Endothelial cell of umbilical vein (primary cell): ENCODE measurements at regions not wholly inside any gene's neighbourhood (a gene's known extent, or its start where the extent isn't known, plus 50 kb on each side); places are given as distances from the start of the nearest gene placed in this dataset.

Experiments used
- BruUV-seq: library from RNA; stranded (reverse); fragments of 400-500 nt; replicated peaks from 2 replicates; lab custom pipeline; 2021; lab: Mats Ljungman, UMichigan
- CTCF ChIA-PET: fragments of 300-600, 350-600 bp; sonication (Branson Sonifier 250); formaldehyde crosslinking; loops from one replicate; lab custom pipeline; 2021; ENCODE audit warnings: antibody characterized with exemption, inconsistent platforms; lab: Charles Lee
- POLR2A ChIA-PET: fragments of 300-600, 350-600 bp; sonication (Branson Sonifier 250); formaldehyde crosslinking; loops from one replicate; lab custom pipeline; 2021; ENCODE audit warnings: antibody characterized with exemption, inconsistent platforms; lab: Charles Lee
- DNase-seq: peaks from one replicate; pipeline ENCODE4 v3.0.0-alpha.2; 2011; ENCODE audit warnings: low read depth, low spot score
- FAIRE-seq: peaks from 2 replicates; lab custom pipeline; 2011; peaks lifted over from hg19 to GRCh38; lab: Jason Lieb, UNC
- H2AFZ ChIP-seq: 2 replicates; pipeline ENCODE4 v1.6.0; 2012; ENCODE audit warnings: low read depth, low read length, control low read depth, inconsistent platforms
- H3K27ac ChIP-seq: 2 replicates; pipeline ENCODE4 v1.5.1; 2011; ENCODE audit warnings: low read depth, mild to moderate bottlenecking, control low read depth, low read length, moderate library complexity; ENCODE audit not compliant: insufficient read depth
- H3K27me3 ChIP-seq, 2 experiments: 2 replicates each; pipeline versions ENCODE4 v1.6.0 to v1.6.1; 2011; ENCODE audit warnings: low read length in 2 of 2, mixed read lengths in 1 of 2; ENCODE audit not compliant: control insufficient read depth in 2 of 2, insufficient read depth in 2 of 2
- H3K36me3 ChIP-seq, 2 experiments: 2 replicates in 1 of 2; 3 replicates in 1 of 2; pipeline ENCODE4 v1.5.1; 2011; ENCODE audit warnings: low read length in 2 of 2, mild to moderate bottlenecking in 1 of 2, moderate library complexity in 1 of 2; ENCODE audit not compliant: control insufficient read depth in 2 of 2, insufficient read depth in 2 of 2; ENCODE audit errors: extremely low read depth in 1 of 2
- H3K4me1 ChIP-seq: 3 replicates; pipeline ENCODE4 v1.5.1; 2011; ENCODE audit warnings: mild to moderate bottlenecking, low read length; ENCODE audit not compliant: control insufficient read depth, insufficient read depth; ENCODE audit errors: extremely low read depth
- H3K4me2 ChIP-seq: 2 replicates; pipeline ENCODE4 v1.6.1; 2011; ENCODE audit warnings: low read length, control low read depth, mixed read lengths; ENCODE audit not compliant: insufficient read depth
- H3K4me3 ChIP-seq, 3 experiments: fragments of 200-600 bp in 1 of 3; sonication (generic), shearing (Covaris generic) in 1 of 3; replicated peaks in 1 of 3; 2 replicates each; pipeline ENCODE4 v1.5.1; 2011 to 2016; ENCODE audit warnings: control low read depth in 3 of 3, low read length in 3 of 3, mild to moderate bottlenecking in 2 of 3, inconsistent platforms in 1 of 3, low read depth in 1 of 3, moderate library complexity in 1 of 3; ENCODE audit not compliant: insufficient read depth in 1 of 3
- H3K79me2 ChIP-seq: 2 replicates; pipeline ENCODE4 v1.6.0; 2012; ENCODE audit warnings: low read length, inconsistent platforms; ENCODE audit not compliant: control insufficient read depth, insufficient read depth
- H3K9ac ChIP-seq: replicated peaks from 2 replicates; pipeline ENCODE3; 2011; ENCODE audit warnings: low read length, control low read depth; ENCODE audit not compliant: insufficient read depth; ENCODE audit errors: extremely low read depth
- H3K9me1 ChIP-seq: replicated peaks from 3 replicates; pipeline ENCODE4 v1.6.0; 2011; ENCODE audit warnings: mild to moderate bottlenecking, low read length; ENCODE audit not compliant: control insufficient read depth, insufficient read depth; ENCODE audit errors: extremely low read depth
- H3K9me3 ChIP-seq: replicated peaks from 2 replicates; pipeline ENCODE4 v1.5.1; 2012; ENCODE audit warnings: low read length, inconsistent platforms; ENCODE audit not compliant: control insufficient read depth, insufficient read depth
- H4K20me1 ChIP-seq: replicated peaks from 2 replicates; pipeline ENCODE3; 2011; ENCODE audit warnings: mild to moderate bottlenecking, low read length; ENCODE audit not compliant: control insufficient read depth, insufficient read depth; ENCODE audit errors: extremely low read depth
- CTCF ChIP-seq, 2 donors: IDR thresholded peaks; 1 replicate in 1 of 2; 2 replicates in 1 of 2; pipeline ENCODE4 v1.5.1; 2011; ENCODE audit warnings: low read length in 2 of 2, mild to moderate bottlenecking in 2 of 2, moderate library complexity in 2 of 2, control low read depth in 1 of 2, inconsistent platforms in 1 of 2, low read depth in 1 of 2; ENCODE audit not compliant: insufficient read depth in 1 of 2; ENCODE audit errors: extremely low read depth in 1 of 2
- EZH2 ChIP-seq: IDR thresholded peaks from 2 replicates; pipeline ENCODE4 v1.6.1; 2012; ENCODE audit warnings: borderline replicate concordance, low read depth, mild to moderate bottlenecking, moderate library complexity, low read length, inconsistent platforms; ENCODE audit not compliant: severe bottlenecking
- FOS ChIP-seq: IDR thresholded peaks from 2 replicates; pipeline ENCODE4 v1.6.1; 2011; ENCODE audit warnings: mild to moderate bottlenecking, low read length, moderate library complexity, borderline replicate concordance; ENCODE audit not compliant: insufficient read depth
- GATA2 ChIP-seq: IDR thresholded peaks from 2 replicates; pipeline ENCODE4 v1.7.0; 2011; ENCODE audit warnings: low read depth, mild to moderate bottlenecking, moderate library complexity, mixed read lengths, low read length; ENCODE audit not compliant: insufficient read length, insufficient read depth
- JUN ChIP-seq: IDR thresholded peaks from 2 replicates; pipeline ENCODE4 v1.6.1; 2011; ENCODE audit warnings: borderline replicate concordance, low read depth; ENCODE audit not compliant: insufficient read length, insufficient read depth
- MAX ChIP-seq: IDR thresholded peaks from 2 replicates; pipeline ENCODE4 v1.6.1; 2011; ENCODE audit not compliant: insufficient read depth, insufficient read length
- MYC ChIP-seq: IDR thresholded peaks from one replicate; pipeline ENCODE4 v1.6.1; 2011; ENCODE audit warnings: mild to moderate bottlenecking, low read depth, low read length
- POLR2A ChIP-seq: IDR thresholded peaks from 2 replicates; pipeline ENCODE4 v1.6.1; 2012; ENCODE audit warnings: low read depth, mild to moderate bottlenecking, control low read depth, low read length
- POLR2AphosphoS5 ChIP-seq: IDR thresholded peaks from 2 replicates; pipeline ENCODE4 v1.6.1; 2012; ENCODE audit warnings: low read depth, mild to moderate bottlenecking, control low read depth, low read length, moderate library complexity; ENCODE audit not compliant: insufficient read depth
- dilution Hi-C: fragments of 300-500 bp; cut with MboI; formaldehyde crosslinking; loops from one replicate; pipeline ENCODE4 v1.15.0; 2019; ENCODE audit warnings: low sequenced_read_pairs; ENCODE audit not compliant: extremely low pct_ligation_motif_present
- intact Hi-C: fragments of 100-400 bp; cut with micrococcal nuclease; formaldehyde crosslinking; loops from one replicate; pipeline ENCODE4 v1.10.0; 2022

GRCh38 chr22:22974795-22975580, 87.4 kb downstream of the IGLL5 start:
- Histone ChIP-seq H4K20me1 (no peaks in the 10 kb centered on the region), H3K9me3 (no peaks in the 10 kb centered on the region), H3K27ac (no peak overlapping the region), H3K9ac (no peak overlapping the region), H3K4me3 (no peak overlapping the region), H3K79me2 (no peaks in the 10 kb centered on the region), H3K36me3 (no peaks in the 10 kb centered on the region), H3K4me1 (no peaks in the 10 kb centered on the region), H2AFZ (no peak overlapping the region), H3K9me1 (no peaks in the 10 kb centered on the region), H3K4me2 (no peak overlapping the region), H3K27me3 (peaks cover 3 to 6% of the 10 kb centered on the region in 2 experiments)
- intact Hi-C loops, result no loop called here
- dilution Hi-C loops, result no loop called here
- no peak for TF ChIP-seq GATA2
- TF ChIP-seq EZH2, result no peak
- no peak for TF ChIP-seq POLR2AphosphoS5
- TF ChIP-seq MYC, result no peak
- no peak for TF ChIP-seq JUN
- no peak for TF ChIP-seq CTCF (IDR thresholded peaks at IDR 0.05; ENCODE audit: extremely low read depth in 1 of 2, insufficient read depth in 1 of 2, low read depth in 1 of 2, low read length in 2 of 2)
- no peak for TF ChIP-seq MAX
- TF ChIP-seq FOS, result no peak
- TF ChIP-seq POLR2A, result no peak
- no TSS peak for BruUV-seq
- FAIRE-seq (no peak), DNase-seq (no peak)
- ChIA-PET POLR2A (no interaction called here), CTCF (interaction anchor here (0.8 to 2.1 kb wide), 7 partner anchors 8 to 153 kb away, joined by 3 to 11 read pairs (median 3); no protein-coding TSS in a partner anchor)
